HG03066 (cell line): ENCODE measurements at regions not wholly inside any gene's neighbourhood (a gene's known extent, or its start where the extent isn't known, plus 50 kb on each side); places are given as distances from the start of the nearest gene placed in this dataset.
"Not testable (repeated sequence)": the region's sequence is repeated elsewhere in the genome, so short reads cannot be mapped to it uniquely, and the experiment has no call there.

Experiments used
- ATAC-seq: cut with Tn5 transposase; IDR thresholded peaks from one replicate; pipeline ENCODE4 v1.9.1; 2021; ENCODE audit warnings: low read depth; ENCODE audit not compliant: unreplicated experiment

- no peak for ATAC-seq
Measured at GRCh38 chr13:67996101-67996500, 766.0 kb upstream of the PCDH9 start.

DNA sequence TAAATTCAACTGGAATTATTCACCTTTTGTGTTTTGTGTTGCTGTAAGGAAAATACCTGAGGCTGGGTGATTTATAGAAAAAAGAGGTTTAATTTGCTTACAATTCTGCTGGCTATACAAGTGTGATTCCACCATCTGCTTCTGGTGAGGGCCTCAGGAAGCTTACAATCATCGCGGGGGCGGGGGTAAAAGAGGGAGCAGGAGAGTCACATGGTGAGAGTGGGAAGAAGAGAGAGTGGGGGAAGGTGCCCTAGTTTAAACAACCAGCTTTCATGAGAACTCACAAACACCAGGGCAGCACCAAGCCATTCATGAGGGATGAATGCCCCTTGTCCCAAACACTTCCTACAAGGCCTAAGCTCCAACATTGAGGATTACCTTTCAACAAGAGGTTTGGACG, 760.7 kb upstream of the PCDH9 start:
- no peak for ATAC-seq

DNA sequence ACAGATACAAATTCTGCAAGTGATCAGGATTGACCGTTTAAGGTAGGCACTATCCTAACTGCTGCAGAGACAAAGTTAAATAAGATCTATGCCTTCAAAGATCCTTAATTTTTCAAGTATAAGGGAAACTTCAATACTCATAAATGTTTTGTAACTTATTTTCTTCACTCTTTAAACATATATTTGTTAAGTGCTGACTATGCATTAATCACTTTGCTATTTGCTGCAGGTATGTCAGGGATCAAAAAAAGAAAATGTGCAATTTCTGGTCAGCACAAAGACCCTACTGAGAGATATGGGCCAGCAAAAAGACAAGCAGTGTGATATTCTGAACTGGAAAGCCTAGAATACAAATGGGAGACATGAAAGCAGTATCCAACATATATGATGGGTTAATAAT, 756.1 kb upstream of the PCDH9 start:
- no peak for ATAC-seq

- ATAC-seq = no peak
Measured at GRCh38 chr13:67977066-67977465, 746.9 kb upstream of the PCDH9 start.

DNA sequence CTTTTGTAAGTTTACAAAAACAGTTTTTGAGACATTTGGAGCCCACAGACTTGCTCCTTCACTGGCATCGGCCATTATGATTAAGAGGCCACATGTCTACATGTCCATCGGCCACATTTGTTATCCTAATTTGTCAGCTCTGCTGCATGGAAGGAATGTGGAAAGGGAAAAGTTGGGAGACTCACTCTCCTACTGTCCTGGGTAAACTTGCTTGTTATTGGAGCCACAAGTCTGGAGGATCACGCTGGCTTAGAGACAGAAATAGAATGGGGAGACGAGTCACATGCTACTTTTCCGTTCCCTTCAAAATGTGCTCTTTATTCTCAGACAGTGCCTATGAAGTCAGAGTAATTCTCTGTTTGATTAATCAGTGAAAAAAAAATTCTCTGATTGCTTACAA, 741.2 kb upstream of the PCDH9 start:
- no peak for ATAC-seq

- ATAC-seq = no peak
Measured at GRCh38 chr13:67967031-67967430, 736.9 kb upstream of the PCDH9 start.

GRCh38 chr13:67966065-67966464, 735.9 kb upstream of the PCDH9 start:
- no peak for ATAC-seq

GRCh38 chr13:67964986-67965385, 734.9 kb upstream of the PCDH9 start:
- ATAC-seq = no peak

DNA sequence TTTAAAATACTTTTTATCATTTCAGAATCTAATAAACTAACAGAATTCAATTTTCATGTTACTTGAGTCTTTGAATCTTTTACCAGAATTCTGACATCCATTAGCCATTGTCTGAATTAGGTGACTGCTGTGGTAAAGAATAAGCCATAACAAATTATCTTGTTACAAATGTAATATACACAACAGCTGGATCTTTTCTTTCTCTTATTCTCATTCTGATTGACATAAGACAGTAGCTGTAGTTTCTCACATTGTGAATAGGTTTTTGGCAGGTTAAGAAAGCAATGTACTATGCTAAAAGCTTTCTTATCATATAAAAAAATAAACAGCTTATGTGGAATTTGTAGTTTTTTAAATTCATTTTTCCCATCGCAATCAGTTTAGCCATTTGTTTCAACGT, 734.0 kb upstream of the PCDH9 start:
- ATAC-seq = no peak

DNA sequence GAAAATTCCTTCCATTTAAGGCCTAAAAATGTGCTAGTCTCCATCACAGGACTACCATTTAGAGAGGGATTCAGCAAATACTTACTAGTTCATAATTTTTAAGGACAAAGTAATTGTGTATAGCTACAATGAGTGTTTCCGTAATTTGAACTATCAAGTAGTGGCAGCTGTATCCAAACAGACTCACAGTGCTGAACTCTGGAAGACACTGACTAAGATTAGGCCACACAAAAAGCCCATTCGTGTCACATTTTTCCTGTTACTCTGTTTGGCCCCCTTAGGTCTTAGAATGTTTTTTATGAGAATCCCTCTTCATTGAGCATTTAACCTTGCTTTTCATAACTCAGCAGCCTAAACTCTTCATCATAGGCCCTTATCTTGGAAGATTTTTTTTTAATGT, 731.2 kb upstream of the PCDH9 start:
- no peak for ATAC-seq

- no peak for ATAC-seq
Measured at GRCh38 chr13:67951431-67951830, 721.3 kb upstream of the PCDH9 start.

- ATAC-seq = no peak
Measured at GRCh38 chr13:67950603-67951002, 720.5 kb upstream of the PCDH9 start.

GRCh38 chr13:67946131-67946530, 716.0 kb upstream of the PCDH9 start:
- ATAC-seq = no peak

- ATAC-seq = no peak
Measured at GRCh38 chr13:67943116-67943515, 713.0 kb upstream of the PCDH9 start.

DNA sequence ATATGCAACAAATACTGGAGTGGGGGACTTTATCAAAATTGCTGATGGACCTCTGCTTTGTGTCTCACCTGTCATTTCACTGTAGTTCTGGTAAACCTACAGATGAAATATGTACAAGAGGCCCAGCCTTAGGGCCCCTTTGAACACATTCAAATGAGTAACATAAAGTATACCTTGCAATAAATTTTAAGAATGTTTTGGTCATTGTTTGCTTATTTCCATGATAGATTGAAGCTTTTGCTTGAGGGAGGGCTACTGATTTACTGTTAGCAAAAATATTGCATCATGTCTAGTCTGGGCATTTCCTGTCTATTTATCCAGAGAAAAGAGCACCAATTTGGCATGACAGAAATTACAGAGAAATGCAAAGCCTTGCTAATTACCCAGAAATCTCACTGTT, 705.5 kb upstream of the PCDH9 start:
- no peak for ATAC-seq

DNA sequence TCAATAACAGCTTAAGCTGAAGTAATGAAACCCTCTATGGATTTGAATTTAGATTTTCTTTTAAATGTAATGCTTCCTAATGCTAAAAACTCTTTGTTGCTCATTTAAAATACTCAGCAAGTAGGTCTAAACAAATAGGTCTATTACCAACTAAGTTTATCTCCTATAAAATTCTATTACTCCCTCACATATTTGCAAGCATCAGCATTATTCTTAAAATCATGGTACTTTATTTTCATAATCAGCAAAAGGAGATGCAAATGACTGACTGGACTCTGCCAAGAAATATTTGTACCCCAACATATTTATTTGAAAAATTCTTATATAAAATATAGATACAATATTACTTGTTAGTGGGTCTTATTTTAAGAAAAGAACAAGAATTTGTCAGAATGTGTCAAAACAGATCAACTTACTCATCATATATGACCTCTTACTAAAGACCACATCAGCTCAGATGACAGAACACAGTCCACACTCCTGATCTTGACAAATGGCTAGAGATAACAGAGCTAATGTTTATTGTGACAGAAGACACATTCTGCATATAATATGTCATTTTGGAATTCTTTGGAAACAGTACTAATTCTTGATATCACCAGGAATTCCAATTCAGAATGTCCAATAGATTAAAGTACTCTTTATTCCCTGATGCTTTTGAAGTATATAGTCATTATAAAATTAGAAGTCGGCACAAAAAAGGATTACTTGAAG, 704.6 kb upstream of the PCDH9 start:
- no peak for ATAC-seq

- no peak for ATAC-seq
Measured at GRCh38 chr13:67932991-67933390, 702.9 kb upstream of the PCDH9 start.

- no peak for ATAC-seq
Measured at GRCh38 chr13:67917291-67917987, 687.3 kb upstream of the PCDH9 start.

DNA sequence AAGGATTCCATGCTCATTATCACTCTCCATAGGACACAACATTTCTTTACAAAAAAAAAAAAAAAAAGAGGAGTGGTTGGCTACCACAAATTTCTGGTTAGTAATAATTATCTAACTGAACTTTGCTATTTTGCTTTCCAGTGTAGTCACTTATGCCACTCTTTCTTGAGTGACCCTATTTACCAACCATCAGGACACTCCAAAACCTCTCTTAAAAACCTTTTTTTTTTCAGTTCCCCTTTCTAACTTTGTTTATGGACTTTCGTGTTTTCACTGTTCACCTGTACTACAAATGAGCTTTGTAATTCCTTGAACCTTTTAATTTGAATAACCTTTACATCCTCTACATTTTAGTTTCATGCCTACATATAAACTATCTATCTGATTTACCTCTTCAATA, 686.5 kb upstream of the PCDH9 start:
- ATAC-seq = no peak

GRCh38 chr13:67914535-67914934, 684.4 kb upstream of the PCDH9 start:
- no peak for ATAC-seq

DNA sequence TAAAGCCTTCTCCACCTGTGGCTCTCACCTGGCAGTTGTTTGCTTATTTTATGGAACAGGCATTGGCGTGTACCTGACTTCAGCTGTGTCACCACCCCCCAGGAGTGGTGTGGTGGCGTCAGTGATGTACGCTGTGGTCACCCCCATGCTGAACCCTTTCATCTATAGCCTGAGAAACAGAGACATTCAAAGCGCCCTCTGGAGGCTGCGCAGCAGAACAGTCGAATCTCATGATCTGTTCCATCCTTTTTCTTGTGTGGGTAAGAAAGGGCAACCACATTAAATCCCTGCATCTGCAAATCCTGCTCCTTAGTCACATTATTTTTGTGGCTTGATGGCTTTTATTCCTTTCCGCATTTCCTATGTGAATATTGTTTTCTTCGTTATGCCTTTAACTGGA, 672.8 kb upstream of the PCDH9 start:
- ATAC-seq = not testable (repeated sequence)

GRCh38 chr13:67880916-67881315, 650.8 kb upstream of the PCDH9 start:
- no peak for ATAC-seq
